Skeletal muscle tissue (tissue), 3 donors: ENCODE measurements at regions not wholly inside any gene's neighbourhood (a gene's known extent, or its start where the extent isn't known, plus 50 kb on each side); places are given as distances from the start of the nearest gene placed in this dataset.
A peak's percentile ranks its signal among the peaks of the same experiment; 100 is the strongest.

Experiments
- H3K27ac ChIP-seq: one replicate; pipeline ENCODE4 v1.7.0; 2013; ENCODE audit warnings: mild to moderate bottlenecking, low read depth, low read length, inconsistent platforms
- H3K27me3 ChIP-seq, 3 donors: one replicate each; pipeline ENCODE4 v1.7.0; 2013; ENCODE audit warnings: low read length in 3 of 3; ENCODE audit not compliant: control insufficient read depth in 3 of 3, insufficient read depth in 3 of 3
- H3K36me3 ChIP-seq, 3 donors: one replicate each; pipeline ENCODE4 v1.7.0; 2013; ENCODE audit warnings: low read length in 3 of 3; ENCODE audit not compliant: control insufficient read depth in 3 of 3, insufficient read depth in 3 of 3
- H3K4me1 ChIP-seq, 3 donors: one replicate each; pipeline ENCODE4 v1.7.0; 2013; ENCODE audit warnings: low read length in 3 of 3, mild to moderate bottlenecking in 3 of 3; ENCODE audit not compliant: control insufficient read depth in 3 of 3, insufficient read depth in 3 of 3
- H3K4me3 ChIP-seq, 3 donors: one replicate each; pipeline ENCODE4 v1.7.0; 2013; ENCODE audit warnings: low read length in 3 of 3
- H3K9ac ChIP-seq, 3 donors: one replicate each; pipeline ENCODE4 v1.7.0; 2013; ENCODE audit warnings: low read length in 3 of 3, mild to moderate bottlenecking in 3 of 3, moderate library complexity in 2 of 3, low read depth in 1 of 3
- H3K9me3 ChIP-seq, 3 donors: one replicate each; pipeline ENCODE4 v1.7.0; 2013; ENCODE audit warnings: low read length in 3 of 3; ENCODE audit not compliant: control insufficient read depth in 3 of 3
- donor health status: Osteomylitis.

GRCh38 chr5:89098199-89098756, 215.3 kb upstream of the MEF2C start:
- no peak overlapping the region for H3K9ac ChIP-seq
- H3K9me3 ChIP-seq, result no peaks in the 10 kb centered on the region
- H3K4me3 ChIP-seq, result no peak overlapping the region
- no peaks in the 10 kb centered on the region for H3K36me3 ChIP-seq
- no peaks in the 10 kb centered on the region for H3K4me1 ChIP-seq
- H3K27me3 ChIP-seq, result no peaks in the 10 kb centered on the region
- no peak overlapping the region for H3K27ac ChIP-seq

DNA sequence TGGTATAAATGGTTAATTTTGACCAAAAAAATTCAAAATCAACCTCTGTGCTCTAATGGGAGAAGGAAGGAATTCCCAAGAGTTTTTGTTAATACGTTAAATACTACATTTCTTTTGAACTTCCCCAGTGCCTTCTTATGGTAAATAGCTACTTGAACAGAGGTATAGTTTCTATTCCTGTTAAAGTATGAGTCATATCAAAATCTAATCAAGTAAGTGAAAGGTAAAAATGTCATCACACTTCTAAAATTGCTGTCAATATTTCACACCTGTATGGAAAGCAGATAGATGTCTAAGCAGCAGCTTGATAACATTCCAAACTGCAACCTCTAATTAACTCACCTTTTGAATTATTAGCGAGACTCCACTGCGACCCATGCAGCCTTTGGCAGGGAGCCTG, 214.1 kb upstream of the MEF2C start:
- no peaks in the 10 kb centered on the region for H3K4me1 ChIP-seq
- H3K9ac ChIP-seq, result no peak overlapping the region
- no peak overlapping the region for H3K4me3 ChIP-seq

GRCh38 chr5:89095341-89095740, 212.4 kb upstream of the MEF2C start:
- Histone ChIP-seq H3K4me1 (no peaks in the 10 kb centered on the region), H3K9ac (no peak overlapping the region), H3K4me3 (no peak overlapping the region), H3K27ac (no peak overlapping the region), H3K27me3 (no peaks in the 10 kb centered on the region), H3K36me3 (no peaks in the 10 kb centered on the region), H3K9me3 (no peaks in the 10 kb centered on the region)

More for the DNA sequence above, 214.1 kb upstream of the MEF2C start:
- Histone ChIP-seq H3K9me3 (no peaks in the 10 kb centered on the region), H3K27ac (no peak overlapping the region), H3K27me3 (no peaks in the 10 kb centered on the region), H3K36me3 (no peaks in the 10 kb centered on the region)

DNA sequence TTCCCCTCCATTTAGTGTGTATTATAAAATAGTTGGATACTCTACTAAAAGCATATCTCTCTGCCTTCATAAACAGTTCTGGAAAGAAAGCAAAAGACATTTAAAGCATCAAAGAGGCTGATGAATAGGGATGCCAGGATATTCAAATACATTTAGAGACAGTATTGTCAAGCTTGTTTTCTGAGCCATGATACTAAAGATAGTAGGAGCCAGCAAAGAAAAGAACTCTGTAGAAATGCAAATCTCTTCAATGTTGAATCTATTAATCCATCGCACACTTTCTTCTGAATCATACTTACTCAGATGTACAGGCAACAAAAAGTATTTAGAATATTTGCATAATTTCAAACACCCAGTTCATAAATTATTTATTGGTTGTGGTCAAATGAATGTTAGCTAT, 207.1 kb upstream of the MEF2C start:
- H3K36me3 ChIP-seq, result no peaks in the 10 kb centered on the region
- H3K27me3 ChIP-seq, result no peaks in the 10 kb centered on the region
- H3K9me3 ChIP-seq, result no peaks in the 10 kb centered on the region
- no peak overlapping the region for H3K4me3 ChIP-seq
- H3K4me1 ChIP-seq, result peaks cover 7 to 11% (median 9%) of the 10 kb centered on the region in 3 donors
- no peak overlapping the region for H3K9ac ChIP-seq
- H3K27ac ChIP-seq, result no peak overlapping the region

GRCh38 chr5:89087551-89088318, 204.8 kb upstream of the MEF2C start:
- H3K27me3 ChIP-seq, result no peaks in the 10 kb centered on the region
- peak overlapping the region; percentile 84 for H3K27ac ChIP-seq
- H3K36me3 ChIP-seq, result no peaks in the 10 kb centered on the region
- no peaks in the 10 kb centered on the region for H3K9me3 ChIP-seq
- peak overlapping the region; percentile 46 to 71 (median 58) for H3K9ac ChIP-seq
- H3K4me1 ChIP-seq, result peaks cover 7 to 11% (median 9%) of the 10 kb centered on the region in 3 donors
- H3K4me3 ChIP-seq, result peak overlapping the region; percentile 34 to 42 (median 38)

DNA sequence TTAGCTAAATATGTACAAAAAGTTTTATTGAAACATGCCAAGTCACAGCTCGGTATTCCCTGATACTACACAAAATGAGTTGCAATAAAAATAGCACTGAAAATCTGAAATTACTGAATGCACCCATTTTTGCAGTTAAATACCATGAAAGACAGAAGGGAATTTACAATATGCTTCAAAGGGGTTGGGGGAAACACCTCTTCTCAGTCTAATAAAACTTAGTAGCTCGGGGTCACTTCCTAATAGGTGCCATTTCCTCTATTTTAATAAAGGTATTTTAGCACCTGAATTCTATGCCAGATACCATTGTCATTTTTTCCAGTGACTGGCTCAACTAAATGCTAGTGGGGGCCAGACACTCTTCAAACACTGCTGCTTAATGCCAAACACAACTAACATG, 204.1 kb upstream of the MEF2C start:
- Histone ChIP-seq H3K27ac (peak overlapping the region; percentile 84), H3K4me1 (peaks cover 7 to 11% (median 9%) of the 10 kb centered on the region in 3 donors), H3K27me3 (no peaks in the 10 kb centered on the region)

GRCh38 chr5:89086390-89087086, 203.6 kb upstream of the MEF2C start:
- H3K9ac ChIP-seq, result no peak overlapping the region
- peaks cover 7 to 11% (median 9%) of the 10 kb centered on the region in 3 donors for H3K4me1 ChIP-seq
- H3K4me3 ChIP-seq, result no peak overlapping the region
- H3K9me3 ChIP-seq, result no peaks in the 10 kb centered on the region
- H3K27ac ChIP-seq, result no peak overlapping the region
- H3K36me3 ChIP-seq, result no peaks in the 10 kb centered on the region
- no peaks in the 10 kb centered on the region for H3K27me3 ChIP-seq

More for the DNA sequence above, 204.1 kb upstream of the MEF2C start:
- H3K9ac ChIP-seq, result peak overlapping the region in 1 of 3 donors; percentile 71
- H3K36me3 ChIP-seq, result no peaks in the 10 kb centered on the region
- peak overlapping the region in 1 of 3 donors; percentile 34 for H3K4me3 ChIP-seq
- no peaks in the 10 kb centered on the region for H3K9me3 ChIP-seq

DNA sequence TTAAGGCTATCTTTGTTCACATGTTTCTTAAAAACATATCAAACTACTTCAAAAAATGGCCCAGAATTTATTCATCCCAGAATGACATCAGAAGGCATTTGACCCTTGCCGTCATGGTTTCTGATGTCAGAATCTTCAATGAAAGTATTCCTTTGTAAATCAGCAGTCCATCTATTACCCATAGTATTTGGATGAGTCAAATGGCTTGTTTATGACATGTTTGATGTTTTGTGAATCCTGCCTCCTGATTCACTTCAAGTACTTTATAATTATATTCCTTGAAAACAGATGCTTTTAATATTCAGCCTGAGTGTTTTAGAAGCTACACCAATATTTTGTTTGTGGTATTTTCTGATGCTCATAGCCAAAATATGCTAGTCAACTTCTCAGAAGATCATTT, 200.8 kb upstream of the MEF2C start:
- Histone ChIP-seq H3K27ac (no peak overlapping the region), H3K27me3 (no peaks in the 10 kb centered on the region), H3K36me3 (no peaks in the 10 kb centered on the region), H3K9me3 (no peaks in the 10 kb centered on the region), H3K4me3 (no peak overlapping the region), H3K9ac (no peak overlapping the region), H3K4me1 (peaks cover 7 to 11% (median 9%) of the 10 kb centered on the region in 3 donors)

- Histone ChIP-seq H3K4me3 (no peak overlapping the region), H3K27ac (no peak overlapping the region), H3K9ac (no peak overlapping the region), H3K4me1 (no peaks in the 10 kb centered on the region), H3K9me3 (no peaks in the 10 kb centered on the region), H3K36me3 (no peaks in the 10 kb centered on the region), H3K27me3 (no peaks in the 10 kb centered on the region)
Measured at GRCh38 chr5:89081360-89081759, 198.4 kb upstream of the MEF2C start.
